Endothelial cell of umbilical vein (primary cell): ENCODE measurements at regions not wholly inside any gene's neighbourhood (a gene's known extent, or its start where the extent isn't known, plus 50 kb on each side); places are given as distances from the start of the nearest gene placed in this dataset.

Experiments used
- BruUV-seq: library from RNA; stranded (reverse); fragments of 400-500 nt; replicated peaks from 2 replicates; lab custom pipeline; 2021; lab: Mats Ljungman, UMichigan
- CTCF ChIA-PET: fragments of 300-600, 350-600 bp; sonication (Branson Sonifier 250); formaldehyde crosslinking; loops from one replicate; lab custom pipeline; 2021; ENCODE audit warnings: antibody characterized with exemption, inconsistent platforms; lab: Charles Lee
- POLR2A ChIA-PET: fragments of 300-600, 350-600 bp; sonication (Branson Sonifier 250); formaldehyde crosslinking; loops from one replicate; lab custom pipeline; 2021; ENCODE audit warnings: antibody characterized with exemption, inconsistent platforms; lab: Charles Lee
- DNase-seq: peaks from one replicate; pipeline ENCODE4 v3.0.0-alpha.2; 2011; ENCODE audit warnings: low read depth, low spot score
- FAIRE-seq: peaks from 2 replicates; lab custom pipeline; 2011; peaks lifted over from hg19 to GRCh38; lab: Jason Lieb, UNC
- H2AFZ ChIP-seq: 2 replicates; pipeline ENCODE4 v1.6.0; 2012; ENCODE audit warnings: low read depth, low read length, control low read depth, inconsistent platforms
- H3K27ac ChIP-seq: 2 replicates; pipeline ENCODE4 v1.5.1; 2011; ENCODE audit warnings: low read depth, mild to moderate bottlenecking, control low read depth, low read length, moderate library complexity; ENCODE audit not compliant: insufficient read depth
- H3K27me3 ChIP-seq, 2 experiments: 2 replicates each; pipeline versions ENCODE4 v1.6.0 to v1.6.1; 2011; ENCODE audit warnings: low read length in 2 of 2, mixed read lengths in 1 of 2; ENCODE audit not compliant: control insufficient read depth in 2 of 2, insufficient read depth in 2 of 2
- H3K36me3 ChIP-seq, 2 experiments: 2 replicates in 1 of 2; 3 replicates in 1 of 2; pipeline ENCODE4 v1.5.1; 2011; ENCODE audit warnings: low read length in 2 of 2, mild to moderate bottlenecking in 1 of 2, moderate library complexity in 1 of 2; ENCODE audit not compliant: control insufficient read depth in 2 of 2, insufficient read depth in 2 of 2; ENCODE audit errors: extremely low read depth in 1 of 2
- H3K4me1 ChIP-seq: 3 replicates; pipeline ENCODE4 v1.5.1; 2011; ENCODE audit warnings: mild to moderate bottlenecking, low read length; ENCODE audit not compliant: control insufficient read depth, insufficient read depth; ENCODE audit errors: extremely low read depth
- H3K4me2 ChIP-seq: 2 replicates; pipeline ENCODE4 v1.6.1; 2011; ENCODE audit warnings: low read length, control low read depth, mixed read lengths; ENCODE audit not compliant: insufficient read depth
- H3K4me3 ChIP-seq, 3 experiments: fragments of 200-600 bp in 1 of 3; sonication (generic), shearing (Covaris generic) in 1 of 3; replicated peaks in 1 of 3; 2 replicates each; pipeline ENCODE4 v1.5.1; 2011 to 2016; ENCODE audit warnings: control low read depth in 3 of 3, low read length in 3 of 3, mild to moderate bottlenecking in 2 of 3, inconsistent platforms in 1 of 3, low read depth in 1 of 3, moderate library complexity in 1 of 3; ENCODE audit not compliant: insufficient read depth in 1 of 3
- H3K79me2 ChIP-seq: 2 replicates; pipeline ENCODE4 v1.6.0; 2012; ENCODE audit warnings: low read length, inconsistent platforms; ENCODE audit not compliant: control insufficient read depth, insufficient read depth
- H3K9ac ChIP-seq: replicated peaks from 2 replicates; pipeline ENCODE3; 2011; ENCODE audit warnings: low read length, control low read depth; ENCODE audit not compliant: insufficient read depth; ENCODE audit errors: extremely low read depth
- H3K9me1 ChIP-seq: replicated peaks from 3 replicates; pipeline ENCODE4 v1.6.0; 2011; ENCODE audit warnings: mild to moderate bottlenecking, low read length; ENCODE audit not compliant: control insufficient read depth, insufficient read depth; ENCODE audit errors: extremely low read depth
- H3K9me3 ChIP-seq: replicated peaks from 2 replicates; pipeline ENCODE4 v1.5.1; 2012; ENCODE audit warnings: low read length, inconsistent platforms; ENCODE audit not compliant: control insufficient read depth, insufficient read depth
- H4K20me1 ChIP-seq: replicated peaks from 2 replicates; pipeline ENCODE3; 2011; ENCODE audit warnings: mild to moderate bottlenecking, low read length; ENCODE audit not compliant: control insufficient read depth, insufficient read depth; ENCODE audit errors: extremely low read depth
- CTCF ChIP-seq, 2 donors: IDR thresholded peaks; 1 replicate in 1 of 2; 2 replicates in 1 of 2; pipeline ENCODE4 v1.5.1; 2011; ENCODE audit warnings: low read length in 2 of 2, mild to moderate bottlenecking in 2 of 2, moderate library complexity in 2 of 2, control low read depth in 1 of 2, inconsistent platforms in 1 of 2, low read depth in 1 of 2; ENCODE audit not compliant: insufficient read depth in 1 of 2; ENCODE audit errors: extremely low read depth in 1 of 2
- EZH2 ChIP-seq: IDR thresholded peaks from 2 replicates; pipeline ENCODE4 v1.6.1; 2012; ENCODE audit warnings: borderline replicate concordance, low read depth, mild to moderate bottlenecking, moderate library complexity, low read length, inconsistent platforms; ENCODE audit not compliant: severe bottlenecking
- FOS ChIP-seq: IDR thresholded peaks from 2 replicates; pipeline ENCODE4 v1.6.1; 2011; ENCODE audit warnings: mild to moderate bottlenecking, low read length, moderate library complexity, borderline replicate concordance; ENCODE audit not compliant: insufficient read depth
- GATA2 ChIP-seq: IDR thresholded peaks from 2 replicates; pipeline ENCODE4 v1.7.0; 2011; ENCODE audit warnings: low read depth, mild to moderate bottlenecking, moderate library complexity, mixed read lengths, low read length; ENCODE audit not compliant: insufficient read length, insufficient read depth
- JUN ChIP-seq: IDR thresholded peaks from 2 replicates; pipeline ENCODE4 v1.6.1; 2011; ENCODE audit warnings: borderline replicate concordance, low read depth; ENCODE audit not compliant: insufficient read length, insufficient read depth
- MAX ChIP-seq: IDR thresholded peaks from 2 replicates; pipeline ENCODE4 v1.6.1; 2011; ENCODE audit not compliant: insufficient read depth, insufficient read length
- MYC ChIP-seq: IDR thresholded peaks from one replicate; pipeline ENCODE4 v1.6.1; 2011; ENCODE audit warnings: mild to moderate bottlenecking, low read depth, low read length
- POLR2A ChIP-seq: IDR thresholded peaks from 2 replicates; pipeline ENCODE4 v1.6.1; 2012; ENCODE audit warnings: low read depth, mild to moderate bottlenecking, control low read depth, low read length
- POLR2AphosphoS5 ChIP-seq: IDR thresholded peaks from 2 replicates; pipeline ENCODE4 v1.6.1; 2012; ENCODE audit warnings: low read depth, mild to moderate bottlenecking, control low read depth, low read length, moderate library complexity; ENCODE audit not compliant: insufficient read depth
- dilution Hi-C: fragments of 300-500 bp; cut with MboI; formaldehyde crosslinking; loops from one replicate; pipeline ENCODE4 v1.15.0; 2019; ENCODE audit warnings: low sequenced_read_pairs; ENCODE audit not compliant: extremely low pct_ligation_motif_present
- intact Hi-C: fragments of 100-400 bp; cut with micrococcal nuclease; formaldehyde crosslinking; loops from one replicate; pipeline ENCODE4 v1.10.0; 2022

DNA sequence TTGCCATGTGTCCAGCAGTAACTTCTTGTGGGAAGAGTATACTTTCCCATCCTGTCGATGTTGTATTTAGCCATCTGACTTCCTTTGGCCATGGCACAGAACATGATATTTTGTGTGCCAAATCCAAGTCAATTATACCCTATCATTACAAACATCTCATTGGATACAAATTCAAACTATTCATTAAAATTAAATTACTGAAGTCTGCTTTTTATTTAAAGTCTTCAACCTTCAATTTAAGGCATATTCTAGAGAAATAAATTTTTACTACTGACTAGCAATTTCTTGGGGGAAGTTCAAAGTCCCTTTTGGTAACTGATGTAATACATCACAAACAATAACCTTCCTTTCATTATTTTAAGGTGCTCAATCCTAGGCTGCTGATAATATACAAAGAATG, 192.6 kb downstream of the SLC6A15 start:
- no peak for DNase-seq
- H4K20me1 ChIP-seq: no peaks in the 10 kb centered on the region
- H3K27me3 ChIP-seq: no peaks in the 10 kb centered on the region
- H3K27ac ChIP-seq: no peak overlapping the region
- FAIRE-seq: no peak
- no peaks in the 10 kb centered on the region for H3K9me1 ChIP-seq
- H2AFZ ChIP-seq: no peak overlapping the region
- no TSS peak for BruUV-seq
- ChIA-PET POLR2A (no interaction called here), CTCF (no interaction called here)
- TF ChIP-seq JUN (no peak), MYC (no peak), EZH2 (no peak), GATA2 (no peak), POLR2A (no peak), MAX (no peak), POLR2AphosphoS5 (no peak), FOS (no peak), CTCF (IDR thresholded peaks at IDR 0.05; ENCODE audit: extremely low read depth in 1 of 2, insufficient read depth in 1 of 2, low read depth in 1 of 2, low read length in 2 of 2) (no peak)
- no peaks in the 10 kb centered on the region for H3K79me2 ChIP-seq
- no peak overlapping the region for H3K4me3 ChIP-seq
- intact Hi-C loops (no loop called here), dilution Hi-C loops (no loop called here)
- no peaks in the 10 kb centered on the region for H3K4me1 ChIP-seq
- no peaks in the 10 kb centered on the region for H3K36me3 ChIP-seq
- no peaks in the 10 kb centered on the region for H3K9me3 ChIP-seq
- H3K4me2 ChIP-seq: no peak overlapping the region
- no peak overlapping the region for H3K9ac ChIP-seq
